ENCODE measurements at regions not wholly inside any gene's neighbourhood (a gene's known extent, or its start where the extent isn't known, plus 50 kb on each side); places are given as distances from the start of the nearest gene placed in this dataset.

- Histone ChIP-seq H3K36me3 (replicated peaks in 1 of 2; ENCODE audit: control insufficient read depth in 1 of 2, insufficient read depth in 2 of 2, low read length in 1 of 2) (no peaks in the 10 kb centered on the region), H3K27me3 (ENCODE audit: insufficient read depth) (no peaks in the 10 kb centered on the region), H2AFZ (ENCODE audit: low read depth) (no peak overlapping the region), H4K20me1 (ENCODE audit: insufficient read depth) (no peaks in the 10 kb centered on the region), H3K4me3 (ENCODE audit: low read depth in 2 of 2, low read length in 1 of 2) (no peak overlapping the region), H3K4me1 (ENCODE audit: control insufficient read depth in 1 of 2, insufficient read depth in 2 of 2, low read depth in 1 of 2, low read length in 1 of 2) (peaks cover 6 to 63% of the 10 kb centered on the region in 2 experiments; a peak in 3 of 4 replicates), H3K9ac (peak overlapping the region; percentile 27; the same call in 1 of the 2 replicates), H3K9me2 (no peaks in the 10 kb centered on the region), H3K9me3 (no peaks in the 10 kb centered on the region), H3F3A (replicated peaks; ENCODE audit: insufficient read depth) (peaks cover 17% of the 10 kb centered on the region), H3K4me2 (no peak overlapping the region), H3K27ac (ENCODE audit: low read depth in 2 of 2, low read length in 1 of 2) (peak overlapping the region in 1 of 2 experiments; percentile 86; a peak in 2 of 4 replicates), H3K79me2 (ENCODE audit: insufficient read depth) (no peaks in the 10 kb centered on the region)
- 92% methylated on average over 3 of the region's 3 CpGs for WGBS (ENCODE audit: low lambda C conversion rate)
- TF ChIP-seq MXI1 (IDR thresholded peaks at IDR 0.05; ENCODE audit: low read depth, low read length) (no peak), GABPA (IDR thresholded peaks at IDR 0.05; ENCODE audit: low read depth) (no peak), CTCF (IDR thresholded peaks at IDR 0.05) (no peak), FOXM1 (IDR thresholded peaks at IDR 0.05; ENCODE audit: low read depth) (no peak)
- no peak for DNase-seq
- POLR2A ChIA-PET: no interaction called here
- CTCF ChIA-PET: interaction anchor here (1.1 to 2.2 kb wide), 3 partner anchors 25 to 277 kb away, joined by 4 to 10 read pairs (median 6); no protein-coding TSS in a partner anchor
These were observed 154.2 kb downstream of the CCDC34 start for GRCh38 chr11:27208846-27209245.

- peaks cover 14% of the 10 kb centered on the region for H3F3A ChIP-seq (replicated peaks; ENCODE audit: insufficient read depth)
- no peaks in the 10 kb centered on the region for H3K79me2 ChIP-seq (ENCODE audit: insufficient read depth)
- H3K4me1 ChIP-seq (ENCODE audit: control insufficient read depth in 1 of 2, insufficient read depth in 2 of 2, low read depth in 1 of 2, low read length in 1 of 2): peaks cover 9 to 54% of the 10 kb centered on the region in 2 experiments; a peak in 3 of 4 replicates
- no peaks in the 10 kb centered on the region for H4K20me1 ChIP-seq (ENCODE audit: insufficient read depth)
- H3K9ac ChIP-seq: no peak overlapping the region
- no peak overlapping the region for H2AFZ ChIP-seq (ENCODE audit: low read depth)
- TF ChIP-seq EZH2phosphoT487 (IDR thresholded peaks at IDR 0.05; ENCODE audit: borderline replicate concordance, low read depth): no peak
- no peak for TF ChIP-seq SIN3A (IDR thresholded peaks at IDR 0.05; ENCODE audit: borderline replicate concordance, low read depth, low read length)
- TF ChIP-seq RFX5 (IDR thresholded peaks at IDR 0.05; ENCODE audit: low read length): no peak
- TF ChIP-seq YY1 (IDR thresholded peaks at IDR 0.05; ENCODE audit: low read depth): no peak
- TF ChIP-seq MAX (IDR thresholded peaks at IDR 0.05; ENCODE audit: low read depth): no peak
- TF ChIP-seq USF2 (IDR thresholded peaks at IDR 0.05; ENCODE audit: borderline replicate concordance, low read depth, low read length): no peak
- no peak for TF ChIP-seq MEF2A (IDR thresholded peaks at IDR 0.05; ENCODE audit: borderline replicate concordance, low read depth)
- no peak for TF ChIP-seq SMC3 (IDR thresholded peaks at IDR 0.05; ENCODE audit: low read depth, low read length)
- TF ChIP-seq EP300 (IDR thresholded peaks at IDR 0.05; ENCODE audit: borderline replicate concordance in 1 of 2, low read depth in 1 of 2, low read length in 1 of 2): no peak
- H3K9me2 ChIP-seq: no peaks in the 10 kb centered on the region
- no peak overlapping the region for H3K4me3 ChIP-seq (ENCODE audit: low read depth in 2 of 2, low read length in 1 of 2)
- H3K4me2 ChIP-seq: no peak overlapping the region
- H3K9me3 ChIP-seq: no peaks in the 10 kb centered on the region
- ChIA-PET CTCF (interaction anchor here (0.5 to 2.2 kb wide), 3 partner anchors 89 to 1146 kb away, joined by 3 to 10 read pairs (median 6); no protein-coding TSS in a partner anchor), POLR2A (interaction anchor here (0.6 kb wide), 1 partner anchor 1606 kb away, joined by 4 read pairs; no protein-coding TSS in a partner anchor)
- 93% methylated on average over 2 of the region's 2 CpGs for WGBS (ENCODE audit: low lambda C conversion rate)
- H3K27me3 ChIP-seq (ENCODE audit: insufficient read depth): no peaks in the 10 kb centered on the region
- H3K36me3 ChIP-seq (replicated peaks in 1 of 2; ENCODE audit: control insufficient read depth in 1 of 2, insufficient read depth in 2 of 2, low read length in 1 of 2): no peaks in the 10 kb centered on the region
- no peak overlapping the region for H3K27ac ChIP-seq (ENCODE audit: low read depth in 2 of 2, low read length in 1 of 2)
- no peak for DNase-seq
These were observed 155.9 kb downstream of the CCDC34 start for GRCh38 chr11:27207025-27207650.

All from SK-N-SH (cell line).